PC-3 (cell line): ENCODE measurements at regions not wholly inside any gene's neighbourhood (a gene's known extent, or its start where the extent isn't known, plus 50 kb on each side); places are given as distances from the start of the nearest gene placed in this dataset.

Experiments used
- ATAC-seq: fragments of 200-7000 bp; cut with Tn5 transposase; 2 replicates; pipeline ENCODE4 v1.9.1; 2020; ENCODE audit warnings: mild to moderate bottlenecking, moderate library complexity
- BruUV-seq: library from RNA; stranded (reverse); fragments of 400-500 nt; replicated peaks from 2 replicates; lab custom pipeline; 2021; lab: Mats Ljungman, UMichigan
- CTCF ChIA-PET: fragments of 300-600 bp; sonication (Branson Sonifier 250); formaldehyde crosslinking; loops from one replicate; lab custom pipeline; 2022; ENCODE audit warnings: antibody characterized with exemption; lab: Charles Lee
- POLR2A ChIA-PET: fragments of 300-600 bp; sonication (Branson Sonifier 250); formaldehyde crosslinking; loops from one replicate; lab custom pipeline; 2022; ENCODE audit warnings: antibody characterized with exemption; ENCODE audit not compliant: unreplicated experiment; lab: Charles Lee
- DNase-seq: peaks from one replicate; pipeline ENCODE4 v3.0.0-alpha.2; 2015
- H2AFZ ChIP-seq: fragments of 300-600 bp; sonication (generic); 2 replicates; pipeline ENCODE4 v1.6.0; 2016; ENCODE audit warnings: antibody characterized with exemption, low read length
- H3F3A ChIP-seq: fragments of 300-600 bp; sonication (generic); one replicate; pipeline ENCODE4 v1.6.0; 2017; ENCODE audit warnings: antibody characterized with exemption, low read length, control low read depth, mild to moderate bottlenecking; ENCODE audit not compliant: unreplicated experiment
- H3K27ac ChIP-seq: fragments of 300-600 bp; sonication (generic); 2 replicates; pipeline ENCODE4 v1.5.1; 2016; ENCODE audit warnings: mild to moderate bottlenecking, low read length
- H3K27me3 ChIP-seq: fragments of 300-600 bp; sonication (generic); 2 replicates; pipeline ENCODE4 v1.6.1; 2016; ENCODE audit warnings: low read length, mixed read lengths
- H3K36me3 ChIP-seq: fragments of 300-600 bp; sonication (generic); 2 replicates; pipeline ENCODE4 v1.6.1; 2016; ENCODE audit warnings: low read depth, mixed run types, low read length, mixed read lengths
- H3K4me1 ChIP-seq: fragments of 300-600 bp; sonication (generic); 2 replicates; pipeline ENCODE4 v1.5.1; 2016; ENCODE audit warnings: low read length; ENCODE audit not compliant: insufficient read depth
- H3K4me2 ChIP-seq: fragments of 300-600 bp; sonication (generic); 2 replicates; pipeline ENCODE4 v1.6.0; 2016; ENCODE audit warnings: low read length
- H3K4me3 ChIP-seq: fragments of 300-600 bp; sonication (generic); 2 replicates; pipeline ENCODE4 v1.5.1; 2016; ENCODE audit warnings: mild to moderate bottlenecking, low read length, mixed read lengths
- H3K79me2 ChIP-seq: fragments of 300-600 bp; sonication (generic); 2 replicates; pipeline ENCODE4 v1.6.1; 2017; ENCODE audit warnings: low read length, mixed read lengths
- H3K9ac ChIP-seq: fragments of 300-600 bp; sonication (generic); 2 replicates; pipeline ENCODE4 v1.6.0; 2016; ENCODE audit warnings: mild to moderate bottlenecking, low read length
- H3K9me2 ChIP-seq: fragments of 300-600 bp; sonication (generic); replicated peaks from 2 replicates; pipeline ENCODE4 v1.6.1; 2016; ENCODE audit warnings: mixed run types, low read length, mixed read lengths
- H3K9me3 ChIP-seq: fragments of 300-600 bp; sonication (generic); 2 replicates; pipeline ENCODE4 v1.6.1; 2016; ENCODE audit warnings: low read length, mixed read lengths
- H4K20me1 ChIP-seq: fragments of 300-600 bp; sonication (generic); 2 replicates; pipeline ENCODE4 v1.6.1; 2016; ENCODE audit warnings: low read length, mixed read lengths
- CTCF ChIP-seq: fragments of 300-600 bp; sonication (generic); conservative IDR thresholded peaks from 2 replicates; pipeline ENCODE4 v1.5.1; 2017; ENCODE audit warnings: antibody characterized with exemption, low read depth, mild to moderate bottlenecking, low read length
- EZH2 ChIP-seq: fragments of 300-600 bp; sonication (generic); IDR thresholded peaks from one replicate; pipeline ENCODE4 v1.6.1; 2017; ENCODE audit warnings: antibody characterized with exemption, mild to moderate bottlenecking, low read length; ENCODE audit not compliant: unreplicated experiment
- EZH2phosphoT487 ChIP-seq: fragments of 300-600 bp; sonication (generic); IDR thresholded peaks from 2 replicates; pipeline ENCODE4 v1.6.1; 2018; ENCODE audit warnings: mild to moderate bottlenecking, antibody characterized with exemption, low read length, borderline replicate concordance
- intact Hi-C: fragments of 100-400 bp; cut with micrococcal nuclease; formaldehyde crosslinking; loops from 2 replicates; pipeline ENCODE4 v1.9.0; 2023

GRCh38 chr5:117266280-117266679 is 691.7 kb upstream of the SEMA6A start:
- ATAC-seq (no peak), DNase-seq (no peak)
- intact Hi-C loops, result no loop called here
- no TSS peak for BruUV-seq
- ChIA-PET POLR2A (no interaction called here), CTCF (no interaction called here)
- H3K36me3 ChIP-seq, result no peaks in the 10 kb centered on the region
- H3K9me3 ChIP-seq, result 0 out of 2 replicates have a peak, but pooled peaks cover 5% of the 10 kb centered on the region
- no peak overlapping the region for H2AFZ ChIP-seq
- no peaks in the 10 kb centered on the region for H4K20me1 ChIP-seq
- no peaks in the 10 kb centered on the region for H3K27me3 ChIP-seq
- H3K79me2 ChIP-seq, result no peaks in the 10 kb centered on the region
- H3K4me1 ChIP-seq, result no peaks in the 10 kb centered on the region
- no peak overlapping the region for H3K4me3 ChIP-seq
- TF ChIP-seq EZH2, result no peak
- no peak for TF ChIP-seq CTCF
- TF ChIP-seq EZH2phosphoT487, result no peak
- H3K4me2 ChIP-seq, result no peak overlapping the region
- no peaks in the 10 kb centered on the region for H3K9me2 ChIP-seq
- H3K9ac ChIP-seq, result no peak overlapping the region
- H3F3A ChIP-seq, result no peaks in the 10 kb centered on the region
- H3K27ac ChIP-seq, result no peak overlapping the region

GRCh38 chr5:117263231-117263630 is 688.6 kb upstream of the SEMA6A start:
- Histone ChIP-seq H2AFZ (no peak overlapping the region), H3K4me3 (no peak overlapping the region), H3K9me3 (0 out of 2 replicates have a peak, but pooled peaks cover 5% of the 10 kb centered on the region), H3K79me2 (no peaks in the 10 kb centered on the region), H3K9ac (no peak overlapping the region), H3K27me3 (no peaks in the 10 kb centered on the region), H3K4me2 (no peak overlapping the region), H3K27ac (no peak overlapping the region), H3F3A (no peaks in the 10 kb centered on the region), H3K9me2 (no peaks in the 10 kb centered on the region), H3K4me1 (no peaks in the 10 kb centered on the region), H3K36me3 (no peaks in the 10 kb centered on the region), H4K20me1 (no peaks in the 10 kb centered on the region)
- BruUV-seq, result no TSS peak
- ChIA-PET POLR2A (no interaction called here), CTCF (no interaction called here)
- ATAC-seq, result no peak
- intact Hi-C loops, result no loop called here
- no peak for TF ChIP-seq CTCF
- no peak for TF ChIP-seq EZH2
- no peak for DNase-seq

GRCh38 chr5:117262572-117263131 is 688.0 kb upstream of the SEMA6A start:
- POLR2A ChIA-PET, result no interaction called here
- DNase-seq (no peak), ATAC-seq (no peak)
- no peak overlapping the region for H3K27ac ChIP-seq
- H3K79me2 ChIP-seq, result no peaks in the 10 kb centered on the region
- no peak overlapping the region for H2AFZ ChIP-seq
- no peaks in the 10 kb centered on the region for H3K4me1 ChIP-seq
- no peak overlapping the region for H3K4me3 ChIP-seq
- H3K4me2 ChIP-seq, result no peak overlapping the region
- no peaks in the 10 kb centered on the region for H3F3A ChIP-seq
- intact Hi-C loops, result no loop called here
- TF ChIP-seq EZH2 (no peak), CTCF (no peak), EZH2phosphoT487 (no peak)
- H3K9me3 ChIP-seq, result 0 out of 2 replicates have a peak, but pooled peaks cover 5% of the 10 kb centered on the region
- H3K9me2 ChIP-seq, result no peaks in the 10 kb centered on the region
- no TSS peak for BruUV-seq
- H3K27me3 ChIP-seq, result no peaks in the 10 kb centered on the region
- CTCF ChIA-PET, result no interaction called here
- no peaks in the 10 kb centered on the region for H4K20me1 ChIP-seq
- H3K36me3 ChIP-seq, result no peaks in the 10 kb centered on the region
- H3K9ac ChIP-seq, result no peak overlapping the region
